HEK293 (cell line): ENCODE measurements at regions not wholly inside any gene's neighbourhood (a gene's known extent, or its start where the extent isn't known, plus 50 kb on each side); places are given as distances from the start of the nearest gene placed in this dataset.

Source experiments
- CTCF ChIA-PET: fragments of 350-600 bp; formaldehyde crosslinking; extraction: SDS; loops from one replicate; lab custom pipeline; 2021; ENCODE audit warnings: antibody characterized with exemption; lab: Yijun Ruan, JAX
- POLR2A ChIA-PET: fragments of 300-600 bp; formaldehyde crosslinking; extraction: SDS; loops from one replicate; lab custom pipeline; 2020; ENCODE audit warnings: antibody characterized with exemption, inconsistent platforms; lab: Yijun Ruan, JAX
- H3K27ac ChIP-seq: fragments of 200-500 bp; sonication (Bioruptor generic); 2 replicates; pipeline ENCODE4 v1.5.1; 2014; ENCODE audit warnings: low read depth, low read length, control low read depth, inconsistent platforms; ENCODE audit errors: extremely low read depth
- H3K36me3 ChIP-seq, 2 experiments: fragments of 200-500 bp in 1 of 2; sonication (Bioruptor generic) in 1 of 2; 1 replicate in 1 of 2; 2 replicates in 1 of 2; pipeline ENCODE4 v1.5.1; 2014 to 2017; ENCODE audit warnings: inconsistent platforms in 2 of 2, low read length in 2 of 2; ENCODE audit not compliant: control insufficient read depth in 2 of 2, insufficient read depth in 1 of 2
- H3K4me1 ChIP-seq: fragments of 200-500 bp; sonication (Bioruptor generic); 2 replicates; pipeline ENCODE4 v1.5.1; 2014; ENCODE audit warnings: mild to moderate bottlenecking, low read length, inconsistent platforms; ENCODE audit not compliant: control insufficient read depth, insufficient read depth
- H3K4me3 ChIP-seq: 2 replicates; pipeline ENCODE4 v1.5.1; 2011; ENCODE audit warnings: low read depth, mild to moderate bottlenecking, control low read depth, low read length, moderate library complexity
- H3K9me3 ChIP-seq: fragments of 200-500 bp; sonication (Bioruptor generic); 2 replicates; pipeline ENCODE4 v1.5.1; 2014; ENCODE audit warnings: low read depth, low read length, inconsistent platforms; ENCODE audit not compliant: control insufficient read depth, insufficient read depth
- AEBP2 ChIP-seq: fragments of 450-650 bp; formaldehyde crosslinking; IDR thresholded peaks from 2 replicates; pipeline ENCODE4 v1.5.1; 2016; ENCODE audit warnings: missing biosample characterization, missing genetic modification characterization, borderline replicate concordance
- GLI2 ChIP-seq: fragments of 450-650 bp; formaldehyde crosslinking; IDR thresholded peaks from 2 replicates; pipeline ENCODE4; 2017; ENCODE audit warnings: missing biosample characterization, missing genetic modification characterization, low read depth, borderline replicate concordance
- GLIS2 ChIP-seq: fragments of 450-650 bp; formaldehyde crosslinking; IDR thresholded peaks from 2 replicates; pipeline ENCODE4 v1.5.1; 2016; ENCODE audit warnings: missing biosample characterization, missing genetic modification characterization
- INSM2 ChIP-seq: fragments of 450-650 bp; formaldehyde crosslinking; IDR thresholded peaks from 2 replicates; pipeline ENCODE4 v1.5.1; 2016; ENCODE audit warnings: missing biosample characterization, missing genetic modification characterization
- KLF10 ChIP-seq: fragments of 450-650 bp; IDR thresholded peaks from 2 replicates; pipeline ENCODE4 v1.5.1; 2018; ENCODE audit warnings: missing biosample characterization, mild to moderate bottlenecking, missing genetic modification characterization
- OSR2 ChIP-seq: fragments of 450-650 bp; formaldehyde crosslinking; IDR thresholded peaks from 2 replicates; pipeline ENCODE4 v1.5.1; 2016; ENCODE audit warnings: missing biosample characterization, missing genetic modification characterization
- RBAK ChIP-seq: fragments of 450-650 bp; formaldehyde crosslinking; IDR thresholded peaks from 2 replicates; pipeline ENCODE4 v1.5.1; 2016; ENCODE audit warnings: missing biosample characterization, missing genetic modification characterization
- SP3 ChIP-seq: fragments of 450-650 bp; formaldehyde crosslinking; IDR thresholded peaks from 2 replicates; pipeline ENCODE4 v1.5.1; 2016; ENCODE audit warnings: missing biosample characterization, missing genetic modification characterization
- YY1 ChIP-seq: fragments of 450-650 bp; formaldehyde crosslinking; IDR thresholded peaks from 2 replicates; pipeline ENCODE4 v1.5.1; 2018; ENCODE audit warnings: missing biosample characterization, missing genetic modification characterization
- ZEB2 ChIP-seq: fragments of 450-650 bp; formaldehyde crosslinking; IDR thresholded peaks from 2 replicates; pipeline ENCODE4 v1.5.1; 2016; ENCODE audit warnings: missing biosample characterization, missing genetic modification characterization
- ZFP41 ChIP-seq: fragments of 450-650 bp; formaldehyde crosslinking; IDR thresholded peaks from 2 replicates; pipeline ENCODE4 v1.5.1; 2016; ENCODE audit warnings: missing biosample characterization, missing genetic modification characterization, borderline replicate concordance
- ZIC2 ChIP-seq: fragments of 450-650 bp; formaldehyde crosslinking; IDR thresholded peaks from 2 replicates; pipeline ENCODE4 v1.5.1; 2016; ENCODE audit warnings: missing biosample characterization, missing genetic modification characterization
- ZNF266 ChIP-seq: fragments of 450-650 bp; formaldehyde crosslinking; IDR thresholded peaks from 2 replicates; pipeline ENCODE4 v1.5.1; 2016; ENCODE audit warnings: missing biosample characterization, missing genetic modification characterization, low read depth
- ZNF292 ChIP-seq: fragments of 450-650 bp; formaldehyde crosslinking; IDR thresholded peaks from 2 replicates; pipeline ENCODE4 v1.5.1; 2016; ENCODE audit warnings: low read depth, missing biosample characterization, missing genetic modification characterization, borderline replicate concordance
- ZNF341 ChIP-seq: fragments of 450-650 bp; formaldehyde crosslinking; IDR thresholded peaks from 2 replicates; pipeline ENCODE4; 2016; ENCODE audit warnings: low read depth, missing biosample characterization, missing genetic modification characterization
- ZNF354C ChIP-seq: fragments of 450-650 bp; formaldehyde crosslinking; IDR thresholded peaks from 2 replicates; pipeline ENCODE4 v1.5.1; 2016; ENCODE audit warnings: missing biosample characterization, missing genetic modification characterization, low read depth, borderline replicate concordance
- ZNF362 ChIP-seq: fragments of 450-650 bp; formaldehyde crosslinking; IDR thresholded peaks from 2 replicates; pipeline ENCODE4 v1.5.1; 2016; ENCODE audit warnings: missing biosample characterization, missing genetic modification characterization
- ZNF510 ChIP-seq: fragments of 450-650 bp; formaldehyde crosslinking; IDR thresholded peaks from 2 replicates; pipeline ENCODE4 v1.5.1; 2018; ENCODE audit warnings: mild to moderate bottlenecking, missing genetic modification characterization, missing biosample characterization; ENCODE audit not compliant: insufficient replicate concordance
- ZNF513 ChIP-seq: fragments of 450-650 bp; IDR thresholded peaks from 2 replicates; pipeline ENCODE4 v1.5.1; 2018; ENCODE audit warnings: missing biosample characterization, missing genetic modification characterization
- ZNF585B ChIP-seq: fragments of 450-650 bp; formaldehyde crosslinking; IDR thresholded peaks from 2 replicates; pipeline ENCODE4 v1.5.1; 2016; ENCODE audit warnings: missing biosample characterization, missing genetic modification characterization
- ZNF621 ChIP-seq: fragments of 450-650 bp; formaldehyde crosslinking; IDR thresholded peaks from 2 replicates; pipeline ENCODE4 v1.5.1; 2017; ENCODE audit warnings: missing biosample characterization, missing genetic modification characterization
- ZNF777 ChIP-seq: fragments of 450-650 bp; formaldehyde crosslinking; IDR thresholded peaks from 2 replicates; pipeline ENCODE4 v1.5.1; 2017; ENCODE audit warnings: missing biosample characterization, missing genetic modification characterization, borderline replicate concordance

GRCh38 chr11:98277251-98277912 lies 743.4 kb upstream of the CNTN5 start:
- H3K27ac ChIP-seq: no peak overlapping the region
- no peaks in the 10 kb centered on the region for H3K4me1 ChIP-seq
- CTCF ChIA-PET: interaction anchor here (0.7 kb wide), 1 partner anchor 877 kb away, joined by 5 read pairs; no protein-coding TSS in a partner anchor
- no peak overlapping the region for H3K4me3 ChIP-seq
- TF ChIP-seq ZFP41 (tag by site-specific recombination) (no peak), ZNF266 (no peak), ZNF585B (tag by site-specific recombination) (no peak), ZNF513 (tag by site-specific recombination) (no peak), AEBP2 (tag by site-specific recombination) (no peak), ZNF362 (tag by site-specific recombination) (no peak), KLF10 (no peak), SP3 (no peak), ZEB2 (tag by site-specific recombination) (no peak), ZNF510 (tag by site-specific recombination) (no peak), ZNF341 (tag by site-specific recombination) (no peak), ZIC2 (tag by site-specific recombination) (no peak), GLIS2 (tag by site-specific recombination) (no peak)
- H3K9me3 ChIP-seq: no peaks in the 10 kb centered on the region
- H3K36me3 ChIP-seq: no peaks in the 10 kb centered on the region
- POLR2A ChIA-PET: no interaction called here

- CTCF ChIA-PET: no interaction called here
Observed at GRCh38 chr11:98289617-98290263, 731.0 kb upstream of the CNTN5 start.

GRCh38 chr11:98296091-98296880 lies 724.5 kb upstream of the CNTN5 start:
- H3K4me1 ChIP-seq: no peaks in the 10 kb centered on the region
- POLR2A ChIA-PET: no interaction called here
- H3K27ac ChIP-seq: no peak overlapping the region
- CTCF ChIA-PET: interaction anchor here (0.6 kb wide), 1 partner anchor 275 kb away, joined by 3 read pairs; no protein-coding TSS in a partner anchor
- no peaks in the 10 kb centered on the region for H3K36me3 ChIP-seq
- H3K9me3 ChIP-seq: no peaks in the 10 kb centered on the region
- no peak overlapping the region for H3K4me3 ChIP-seq
- TF ChIP-seq GLI2 (no peak), OSR2 (tag by site-specific recombination) (no peak), ZNF354C (tag by site-specific recombination) (no peak), INSM2 (no peak), ZNF292 (tag by site-specific recombination) (no peak), ZNF621 (tag by site-specific recombination) (no peak), RBAK (tag by site-specific recombination) (no peak)

More at GRCh38 chr11:98289617-98290263, 731.0 kb upstream of the CNTN5 start:
- H3K4me1 ChIP-seq: no peaks in the 10 kb centered on the region
- no peaks in the 10 kb centered on the region for H3K36me3 ChIP-seq
- no peak overlapping the region for H3K4me3 ChIP-seq
- no peak for TF ChIP-seq YY1 (tag by site-specific recombination)
- no peak for TF ChIP-seq ZNF777 (tag by site-specific recombination)
- TF ChIP-seq, all 188 proteins: peak for 0
- Histone ChIP-seq H3K9me3 (no peaks in the 10 kb centered on the region), H3K27ac (no peak overlapping the region)
- POLR2A ChIA-PET: no interaction called here
